Mesenchymal stem cell (in vitro differentiated cells and primary cell): ENCODE measurements at regions not wholly inside any gene's neighbourhood (a gene's known extent, or its start where the extent isn't known, plus 50 kb on each side); places are given as distances from the start of the nearest gene placed in this dataset.
A peak's percentile ranks its signal among the peaks of the same experiment; 100 is the strongest.

Source experiments
- DNase-seq: peaks from one replicate; pipeline ENCODE4 v3.0.0-alpha.2; 2013
- H2AFZ ChIP-seq: one replicate; pipeline ENCODE4 v1.6.1; 2013; ENCODE audit warnings: low read depth, mild to moderate bottlenecking, control low read depth, inconsistent platforms, low read length, moderate library complexity
- H2AK5ac ChIP-seq: 2 replicates; pipeline ENCODE4 v1.6.1; 2013; ENCODE audit warnings: low read length, moderate library complexity, mild to moderate bottlenecking, inconsistent platforms; ENCODE audit not compliant: severe bottlenecking
- H2BK120ac ChIP-seq: one replicate; pipeline ENCODE4 v1.6.1; 2013; ENCODE audit warnings: low read depth, mild to moderate bottlenecking, inconsistent platforms, low read length, moderate library complexity
- H2BK12ac ChIP-seq, 2 experiments: one replicate each; pipeline ENCODE4 v1.6.1; 2013; ENCODE audit warnings: inconsistent platforms in 2 of 2, low read length in 2 of 2, mild to moderate bottlenecking in 2 of 2, moderate library complexity in 2 of 2, control low read depth in 1 of 2
- H2BK15ac ChIP-seq: one replicate; pipeline ENCODE4 v1.6.1; 2013; ENCODE audit warnings: mild to moderate bottlenecking, low read depth, inconsistent platforms; ENCODE audit not compliant: poor library complexity, severe bottlenecking
- H2BK5ac ChIP-seq: 2 replicates; pipeline ENCODE4 v1.6.1; 2013; ENCODE audit warnings: low read depth, mild to moderate bottlenecking, low read length, control low read depth, inconsistent platforms; ENCODE audit not compliant: poor library complexity, severe bottlenecking
- H3K14ac ChIP-seq, 2 experiments: one replicate each; pipeline ENCODE4 v1.6.1; 2013; ENCODE audit warnings: inconsistent platforms in 2 of 2, low read length in 2 of 2, control low read depth in 1 of 2, mild to moderate bottlenecking in 1 of 2, moderate library complexity in 1 of 2
- H3K18ac ChIP-seq, 2 experiments: one replicate each; pipeline ENCODE4 v1.6.1; 2013; ENCODE audit warnings: inconsistent platforms in 2 of 2, low read length in 2 of 2, control low read depth in 1 of 2, low read depth in 1 of 2, mild to moderate bottlenecking in 1 of 2
- H3K23ac ChIP-seq, 2 experiments: one replicate each; pipeline ENCODE4 v1.6.1; 2013; ENCODE audit warnings: inconsistent platforms in 2 of 2, low read length in 2 of 2, mild to moderate bottlenecking in 2 of 2, moderate library complexity in 2 of 2, control low read depth in 1 of 2
- H3K27ac ChIP-seq: 2 replicates; pipeline ENCODE4 v1.5.1; 2013; ENCODE audit warnings: mild to moderate bottlenecking, moderate library complexity, low read length, control low read depth, inconsistent platforms; ENCODE audit not compliant: poor library complexity, severe bottlenecking
- H3K27me3 ChIP-seq, 2 experiments: 2 replicates each; pipeline versions ENCODE4 v1.6.1 to v1.7.0; 2013; ENCODE audit warnings: low read length in 2 of 2, mild to moderate bottlenecking in 2 of 2, moderate library complexity in 2 of 2, control low read depth in 1 of 2, inconsistent platforms in 1 of 2; ENCODE audit not compliant: control insufficient read depth in 1 of 2, insufficient read depth in 1 of 2
- H3K36me3 ChIP-seq, 2 experiments: 2 replicates each; pipeline versions ENCODE4 v1.6.1 to v1.7.0; 2013; ENCODE audit warnings: low read length in 2 of 2, control low read depth in 1 of 2, inconsistent platforms in 1 of 2, low read depth in 1 of 2, mild to moderate bottlenecking in 1 of 2; ENCODE audit not compliant: insufficient read depth in 2 of 2, control insufficient read depth in 1 of 2
- H3K4ac ChIP-seq, 2 experiments: one replicate each; pipeline ENCODE4 v1.6.1; 2013; ENCODE audit warnings: inconsistent platforms in 2 of 2, low read length in 2 of 2, mild to moderate bottlenecking in 2 of 2, moderate library complexity in 2 of 2, control low read depth in 1 of 2, low read depth in 1 of 2
- H3K4me1 ChIP-seq: 2 replicates; pipeline ENCODE4 v1.6.1; 2013; ENCODE audit warnings: low read depth, low read length, control low read depth; ENCODE audit not compliant: control insufficient read depth, insufficient read depth
- H3K4me2 ChIP-seq: 2 replicates; pipeline ENCODE4 v1.6.1; 2013; ENCODE audit warnings: low read length, mild to moderate bottlenecking, inconsistent platforms; ENCODE audit not compliant: poor library complexity, severe bottlenecking
- H3K4me3 ChIP-seq, 2 experiments: 2 replicates each; pipeline versions ENCODE4 v1.5.1 to v1.7.0; 2013; ENCODE audit warnings: low read length in 2 of 2, mild to moderate bottlenecking in 2 of 2, control low read depth in 1 of 2, low read depth in 1 of 2; ENCODE audit not compliant: insufficient read depth in 1 of 2
- H3K79me1 ChIP-seq: replicated peaks from 2 replicates; pipeline ENCODE4 v1.6.1; 2013; ENCODE audit warnings: mild to moderate bottlenecking, control low read depth, low read length, inconsistent platforms; ENCODE audit not compliant: poor library complexity, severe bottlenecking
- H3K9ac ChIP-seq: 2 replicates; pipeline ENCODE4 v1.7.0; 2013; ENCODE audit warnings: mild to moderate bottlenecking, low read length, moderate library complexity
- H3K9me3 ChIP-seq: 2 replicates; pipeline ENCODE4 v1.7.0; 2013; ENCODE audit warnings: mild to moderate bottlenecking, low read length; ENCODE audit not compliant: control insufficient read depth
- H4K8ac ChIP-seq: one replicate; pipeline ENCODE4 v1.6.1; 2013; ENCODE audit warnings: inconsistent platforms, mild to moderate bottlenecking, low read length, moderate library complexity
- H4K91ac ChIP-seq: one replicate; pipeline ENCODE4 v1.6.1; 2013; ENCODE audit warnings: mild to moderate bottlenecking, low read length, inconsistent platforms
- WGBS: methylation state at CpG from one replicate; pipeline ENCODE4 v1.1.7; 2013; ENCODE audit warnings: mixed read lengths; 5-methylcytosine and 5-hydroxymethylcytosine counted together

DNA sequence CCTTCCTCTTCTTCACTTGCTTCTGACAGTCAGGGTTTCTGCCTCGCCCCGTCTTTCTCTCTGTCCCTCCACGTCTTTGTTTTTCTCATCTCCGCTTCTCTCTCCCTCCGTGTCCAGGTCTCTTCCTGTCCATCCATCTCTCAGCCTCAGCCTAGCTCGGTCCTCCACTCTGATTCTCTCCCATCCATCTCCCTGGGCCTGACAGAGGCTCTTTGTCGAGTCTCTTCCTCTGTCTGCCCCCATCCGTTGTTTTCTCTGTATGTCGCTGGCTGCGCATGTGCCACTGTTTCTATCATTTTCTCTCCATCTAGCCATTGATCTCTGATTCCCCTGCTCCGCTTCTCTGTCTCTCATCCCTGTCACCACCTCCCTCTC is 328.9 kb upstream of the TBX3 start:
- Histone ChIP-seq H2AK5ac (no peak overlapping the region), H3K9ac (no peak overlapping the region), H3K4me2 (no peak overlapping the region), H3K23ac (no peak overlapping the region), H2BK15ac (peak overlapping the region; percentile 89), H4K8ac (peak overlapping the region; percentile 83), H3K36me3 (no peaks in the 10 kb centered on the region), H3K27me3 (no peaks in the 10 kb centered on the region), H2BK5ac (no peak overlapping the region), H3K9me3 (peaks cover 5% of the 10 kb centered on the region), H2BK120ac (peak overlapping the region; percentile 49), H3K18ac (peak overlapping the region; percentile 45 to 89), H3K79me1 (no peaks in the 10 kb centered on the region), H3K4ac (peak overlapping the region; percentile 61 to 71), H3K14ac (no peak overlapping the region), H2BK12ac (peak overlapping the region; percentile 73 to 92), H3K4me1 (no peaks in the 10 kb centered on the region), H4K91ac (peak overlapping the region; percentile 85), H3K27ac (no peak overlapping the region), H2AFZ (peak overlapping the region; percentile 88), H3K4me3 (no peak overlapping the region)
- DNase-seq, result no peak
- WGBS, result 44% methylated on average over 11 of the region's 11 CpGs

GRCh38 chr12:115011703-115012102 is 327.7 kb upstream of the TBX3 start:
- Histone ChIP-seq H3K18ac (no peak overlapping the region), H3K27ac (no peak overlapping the region), H3K4me1 (no peaks in the 10 kb centered on the region), H4K91ac (no peak overlapping the region), H3K36me3 (no peaks in the 10 kb centered on the region), H2AFZ (no peak overlapping the region), H2BK15ac (no peak overlapping the region), H3K4ac (no peak overlapping the region), H3K14ac (no peak overlapping the region), H3K23ac (no peak overlapping the region), H2BK5ac (no peak overlapping the region), H3K4me3 (no peak overlapping the region), H2BK12ac (no peak overlapping the region), H3K9ac (no peak overlapping the region), H2AK5ac (no peak overlapping the region), H4K8ac (no peak overlapping the region), H2BK120ac (no peak overlapping the region), H3K79me1 (no peaks in the 10 kb centered on the region), H3K27me3 (no peaks in the 10 kb centered on the region), H3K9me3 (peaks cover 5% of the 10 kb centered on the region), H3K4me2 (no peak overlapping the region)
- WGBS, result 88% methylated on average over 2 of the region's 3 CpGs
- DNase-seq, result no peak

- WGBS, result 90% methylated on average over 5 of the region's 5 CpGs
- Histone ChIP-seq H4K91ac (no peak overlapping the region), H2BK5ac (no peak overlapping the region)
Observed at GRCh38 chr12:115010324-115010995, 326.5 kb upstream of the TBX3 start.

DNA sequence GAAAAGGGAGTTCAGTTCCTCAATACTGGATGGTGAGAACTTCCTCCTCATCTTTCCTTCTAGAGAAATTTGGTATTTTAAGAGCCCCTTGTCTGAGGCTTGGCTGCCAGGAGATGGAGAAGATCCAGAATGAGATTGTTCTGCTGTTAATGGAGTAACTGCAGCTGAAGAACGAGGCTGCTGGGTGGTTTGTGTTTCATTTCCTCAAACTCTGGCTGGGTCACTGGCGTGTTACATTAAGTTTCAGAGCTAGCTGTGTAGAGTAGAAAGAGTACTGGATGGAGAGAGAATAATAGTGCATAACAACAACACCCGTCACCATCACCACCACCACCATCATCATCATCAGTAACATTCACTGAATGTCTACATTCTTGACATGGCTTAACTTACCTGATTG is 325.0 kb upstream of the TBX3 start:
- no peak for DNase-seq
- Histone ChIP-seq H3K4ac (no peak overlapping the region), H3K27me3 (no peaks in the 10 kb centered on the region), H3K4me3 (no peak overlapping the region), H4K8ac (no peak overlapping the region), H3K27ac (no peak overlapping the region), H3K36me3 (no peaks in the 10 kb centered on the region), H2AK5ac (no peak overlapping the region), H2BK15ac (no peak overlapping the region), H4K91ac (no peak overlapping the region), H3K4me1 (no peaks in the 10 kb centered on the region), H2BK12ac (no peak overlapping the region), H3K18ac (no peak overlapping the region), H3K14ac (no peak overlapping the region), H3K79me1 (no peaks in the 10 kb centered on the region), H3K9me3 (peaks cover 5% of the 10 kb centered on the region), H3K23ac (no peak overlapping the region), H2BK120ac (peak overlapping the region; percentile 34), H3K4me2 (no peak overlapping the region), H2AFZ (no peak overlapping the region), H2BK5ac (no peak overlapping the region), H3K9ac (no peak overlapping the region)
- WGBS, result 67% methylated on average over 1 of the region's 3 CpGs

More at GRCh38 chr12:115010324-115010995, 326.5 kb upstream of the TBX3 start:
- Histone ChIP-seq H3K9ac (no peak overlapping the region), H3K4me3 (no peak overlapping the region), H3K4ac (peak overlapping the region in 1 of 2 experiments; percentile 47), H2BK120ac (no peak overlapping the region), H3K4me2 (no peak overlapping the region), H4K8ac (no peak overlapping the region), H2AFZ (no peak overlapping the region), H3K36me3 (no peaks in the 10 kb centered on the region), H3K79me1 (no peaks in the 10 kb centered on the region), H2BK15ac (no peak overlapping the region), H2AK5ac (no peak overlapping the region), H3K9me3 (peaks cover 5% of the 10 kb centered on the region), H3K23ac (no peak overlapping the region), H3K14ac (no peak overlapping the region), H3K27me3 (no peaks in the 10 kb centered on the region), H3K27ac (no peak overlapping the region), H3K4me1 (no peaks in the 10 kb centered on the region), H2BK12ac (peak overlapping the region in 1 of 2 experiments; percentile 39), H3K18ac (peak overlapping the region in 1 of 2 experiments; percentile 43)
- peak; percentile 86 for DNase-seq
